Activated CD4-positive, alpha-beta T cell treated with anti-CD3 and anti-CD28 coated beads for 36 hours (primary cell): ENCODE measurements at regions not wholly inside any gene's neighbourhood (a gene's known extent, or its start where the extent isn't known, plus 50 kb on each side); places are given as distances from the start of the nearest gene placed in this dataset.
"Not testable (repeated sequence)": the region's sequence is repeated elsewhere in the genome, so short reads cannot be mapped to it uniquely, and the experiment has no call there.

Source experiments
- ATAC-seq: fragments of 200-7000 bp; cut with Tn5 transposase; one replicate; pipeline ENCODE4 v1.10.0; 2021; ENCODE audit warnings: mild to moderate bottlenecking, moderate library complexity
- CTCF ChIA-PET: fragments of 350-600 bp; sonication (Branson Sonifier 250); formaldehyde crosslinking; loops from one replicate; lab custom pipeline; 2021; ENCODE audit warnings: antibody characterized with exemption; lab: Charles Lee
- POLR2A ChIA-PET: fragments of 350-600 bp; sonication (Branson Sonifier 250); formaldehyde crosslinking; loops from one replicate; lab custom pipeline; 2021; ENCODE audit warnings: antibody characterized with exemption, inconsistent platforms; lab: Charles Lee
- DNase-seq: peaks from one replicate; pipeline ENCODE4 v3.0.0-alpha.2; 2020
- H3K27ac Mint-ChIP-seq: one replicate; pipeline ENCODE4 v1.8.0; 2021; ENCODE audit warnings: mixed read lengths
- H3K27me3 Mint-ChIP-seq: one replicate; pipeline ENCODE4 v1.8.0; 2021; ENCODE audit warnings: mixed read lengths
- H3K36me3 Mint-ChIP-seq: one replicate; pipeline ENCODE4 v1.8.0; 2021; ENCODE audit warnings: low read depth, mixed read lengths
- H3K4me1 Mint-ChIP-seq: one replicate; pipeline ENCODE4 v1.8.0; 2021; ENCODE audit warnings: mixed read lengths
- H3K4me3 Mint-ChIP-seq: one replicate; pipeline ENCODE4 v1.8.0; 2021; ENCODE audit warnings: mild to moderate bottlenecking, moderate library complexity, mixed read lengths
- H3K9me3 Mint-ChIP-seq: one replicate; pipeline ENCODE4 v1.8.0; 2021; ENCODE audit warnings: low read depth, mixed read lengths
- intact Hi-C, 2 experiments: fragments of 100-400 bp; cut with DNase I in 1 of 2; cut with micrococcal nuclease in 1 of 2; formaldehyde crosslinking; loops; one replicate each; pipeline versions ENCODE4 v1.14.2 to v1.15.1; 2022 to 2024; cut with DNase I, micrococcal nuclease

GRCh38 chr19:5290336-5291262, 50.0 kb downstream of the PTPRS start:
- peaks cover 10% of the 10 kb centered on the region for H3K27me3 Mint-ChIP-seq
- no peak overlapping the region for H3K4me3 Mint-ChIP-seq
- no peaks in the 10 kb centered on the region for H3K9me3 Mint-ChIP-seq
- no peak for ATAC-seq
- no peak overlapping the region for H3K27ac Mint-ChIP-seq
- ChIA-PET POLR2A (no interaction called here), CTCF (no interaction called here)
- intact Hi-C loops = no loop called here
- DNase-seq = no peak
- H3K4me1 Mint-ChIP-seq = peaks cover 9% of the 10 kb centered on the region
- H3K36me3 Mint-ChIP-seq = no peaks in the 10 kb centered on the region

GRCh38 chr19:5289060-5289990, 51.3 kb downstream of the PTPRS start:
- no peaks in the 10 kb centered on the region for H3K36me3 Mint-ChIP-seq
- CTCF ChIA-PET = no interaction called here
- peaks cover 10% of the 10 kb centered on the region for H3K27me3 Mint-ChIP-seq
- peaks cover 9% of the 10 kb centered on the region for H3K4me1 Mint-ChIP-seq
- POLR2A ChIA-PET = no interaction called here
- DNase-seq (no peak), ATAC-seq (no peak)
- intact Hi-C loops = no loop called here
- H3K9me3 Mint-ChIP-seq = no peaks in the 10 kb centered on the region
- H3K27ac Mint-ChIP-seq = no peak overlapping the region
- H3K4me3 Mint-ChIP-seq = no peak overlapping the region

- peaks cover 9% of the 10 kb centered on the region for H3K4me1 Mint-ChIP-seq
- no peak for DNase-seq
- POLR2A ChIA-PET = no interaction called here
- peaks cover 8% of the 10 kb centered on the region for H3K27me3 Mint-ChIP-seq
- H3K9me3 Mint-ChIP-seq = no peaks in the 10 kb centered on the region
- H3K4me3 Mint-ChIP-seq = no peak overlapping the region
- CTCF ChIA-PET = no interaction called here
- no peak for ATAC-seq
- no peaks in the 10 kb centered on the region for H3K36me3 Mint-ChIP-seq
- no peak overlapping the region for H3K27ac Mint-ChIP-seq
- intact Hi-C loops = no loop called here
Observed at GRCh38 chr19:5288347-5288739, 52.3 kb downstream of the PTPRS start.

GRCh38 chr19:5287066-5287465, 53.5 kb downstream of the PTPRS start:
- intact Hi-C loops = no loop called here
- ChIA-PET CTCF (interaction anchor here (0.5 kb wide), 1 partner anchor 415 kb away, joined by 3 read pairs; no protein-coding TSS in a partner anchor), POLR2A (no interaction called here)
- H3K36me3 Mint-ChIP-seq = no peaks in the 10 kb centered on the region
- peaks cover 5% of the 10 kb centered on the region for H3K4me1 Mint-ChIP-seq
- peaks cover 7% of the 10 kb centered on the region for H3K27me3 Mint-ChIP-seq
- H3K9me3 Mint-ChIP-seq = no peaks in the 10 kb centered on the region
- no peak overlapping the region for H3K4me3 Mint-ChIP-seq
- ATAC-seq = no peak
- DNase-seq = no peak
- H3K27ac Mint-ChIP-seq = no peak overlapping the region

DNA sequence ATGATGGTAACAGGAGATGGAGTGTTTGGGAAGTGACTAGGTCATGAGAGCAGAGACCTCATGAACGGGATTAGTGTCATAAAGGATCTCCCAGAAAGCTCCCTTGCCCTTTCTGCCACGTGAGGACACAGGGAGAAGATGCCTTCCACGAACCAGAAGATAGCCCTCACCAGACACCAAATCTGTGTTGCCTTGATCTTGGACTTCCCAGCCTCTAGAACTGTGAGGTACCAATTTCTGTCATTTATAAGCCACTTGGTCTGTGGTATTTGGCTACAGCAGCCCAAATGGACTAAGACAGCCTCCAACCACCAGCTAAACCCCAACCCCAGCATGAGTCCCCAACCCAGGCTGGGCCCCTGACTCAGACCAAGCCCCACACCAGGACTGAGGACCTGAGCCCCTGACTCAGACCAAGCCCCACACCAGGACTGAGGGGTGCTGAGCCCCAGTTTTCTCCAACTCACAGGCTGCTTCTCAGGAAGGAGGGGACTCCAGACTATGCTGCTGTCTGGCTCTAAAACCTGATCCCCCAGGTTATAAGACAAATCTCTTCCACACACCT, 54.1 kb downstream of the PTPRS start:
- Mint-ChIP-seq H3K4me3 (no peak overlapping the region), H3K27me3 (peaks cover 2% of the 10 kb centered on the region), H3K4me1 (peaks cover 2% of the 10 kb centered on the region), H3K27ac (no peak overlapping the region), H3K9me3 (no peaks in the 10 kb centered on the region), H3K36me3 (no peaks in the 10 kb centered on the region)
- DNase-seq (no peak), ATAC-seq (no peak)
- CTCF ChIA-PET = interaction anchor here (0.5 kb wide), 1 partner anchor 415 kb away, joined by 3 read pairs; no protein-coding TSS in a partner anchor
- POLR2A ChIA-PET = interaction anchor here (0.6 kb wide), 1 partner anchor 507 kb away, joined by 3 read pairs; no protein-coding TSS in a partner anchor
- intact Hi-C loops = no loop called here

DNA sequence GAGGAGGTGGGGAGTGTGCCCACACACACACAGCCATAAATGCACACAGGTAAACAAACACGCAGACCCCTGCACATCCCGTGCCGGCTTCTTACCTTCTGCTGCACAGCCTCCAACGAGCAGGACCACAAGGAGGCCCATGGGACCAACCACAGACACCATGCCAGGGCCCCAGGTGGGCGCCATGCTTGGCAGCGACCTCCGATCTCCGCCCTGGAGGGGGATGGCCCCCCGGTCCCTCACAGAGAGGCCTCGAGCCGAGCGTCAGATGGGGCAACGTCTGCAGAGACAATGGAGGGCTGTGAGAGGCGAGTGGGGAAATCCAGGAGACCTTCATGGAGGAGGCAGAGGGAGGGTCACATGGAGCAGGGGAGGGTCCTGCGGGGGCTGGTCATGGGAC, 54.7 kb downstream of the PTPRS start:
- DNase-seq (no peak), ATAC-seq (no peak)
- H3K9me3 Mint-ChIP-seq = no peaks in the 10 kb centered on the region
- intact Hi-C loops = no loop called here
- ChIA-PET POLR2A (interaction anchor here (0.6 kb wide), 1 partner anchor 508 kb away, joined by 3 read pairs; no protein-coding TSS in a partner anchor), CTCF (no interaction called here)
- no peaks in the 10 kb centered on the region for H3K27me3 Mint-ChIP-seq
- no peak overlapping the region for H3K4me3 Mint-ChIP-seq
- H3K36me3 Mint-ChIP-seq = no peaks in the 10 kb centered on the region
- no peak overlapping the region for H3K27ac Mint-ChIP-seq
- H3K4me1 Mint-ChIP-seq = peaks cover 2% of the 10 kb centered on the region

DNA sequence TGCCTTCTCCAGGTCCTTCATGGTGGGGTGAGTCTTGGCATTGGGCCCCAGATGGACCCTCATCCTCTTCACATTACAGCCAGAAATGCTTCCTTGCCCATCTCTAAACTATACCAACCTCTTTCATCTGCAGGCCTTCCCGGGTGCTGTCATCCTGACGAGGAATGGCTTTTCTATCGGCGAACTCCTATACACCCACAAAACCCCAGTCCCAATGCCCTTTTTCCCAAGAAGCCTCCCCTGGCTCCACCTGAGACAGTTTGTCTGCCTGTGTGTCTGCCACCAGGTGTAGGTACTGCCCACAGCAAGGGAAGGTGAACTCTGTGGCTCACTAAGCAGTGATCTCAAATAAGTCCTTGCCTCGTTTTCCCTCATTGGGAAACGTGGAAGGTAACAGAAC, 55.3 kb downstream of the PTPRS start:
- no peaks in the 10 kb centered on the region for H3K36me3 Mint-ChIP-seq
- CTCF ChIA-PET = no interaction called here
- ATAC-seq = no peak
- peaks cover 2% of the 10 kb centered on the region for H3K4me1 Mint-ChIP-seq
- POLR2A ChIA-PET = interaction anchor here (0.6 kb wide), 1 partner anchor 159 kb away, joined by 3 read pairs; no protein-coding TSS in a partner anchor
- no peaks in the 10 kb centered on the region for H3K27me3 Mint-ChIP-seq
- intact Hi-C loops = no loop called here
- DNase-seq = no peak
- H3K27ac Mint-ChIP-seq = no peak overlapping the region
- no peaks in the 10 kb centered on the region for H3K9me3 Mint-ChIP-seq
- no peak overlapping the region for H3K4me3 Mint-ChIP-seq

DNA sequence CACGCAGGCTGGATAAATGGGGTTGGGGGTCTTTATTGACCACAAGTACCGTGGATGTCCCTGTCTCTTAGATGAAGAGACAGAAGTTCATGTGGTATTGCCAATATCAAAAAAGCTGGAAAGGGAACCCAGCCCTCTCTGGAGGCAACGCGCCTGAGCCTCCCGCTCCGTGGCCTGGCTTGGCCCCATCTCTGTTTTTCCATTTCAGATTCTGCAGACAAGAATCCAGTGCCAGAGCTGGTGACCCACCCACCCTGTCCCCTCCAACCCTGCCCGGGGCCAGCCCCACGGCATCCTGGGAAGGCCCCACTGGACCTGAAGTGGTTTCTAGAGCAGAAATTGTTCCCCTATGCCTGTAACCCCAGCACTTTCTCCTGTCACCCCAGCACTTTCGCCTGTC, 57.7 kb downstream of the PTPRS start:
- H3K4me3 Mint-ChIP-seq = no peak overlapping the region
- no peaks in the 10 kb centered on the region for H3K27me3 Mint-ChIP-seq
- H3K36me3 Mint-ChIP-seq = no peaks in the 10 kb centered on the region
- ChIA-PET POLR2A (no interaction called here), CTCF (no interaction called here)
- peaks cover 2% of the 10 kb centered on the region for H3K4me1 Mint-ChIP-seq
- intact Hi-C loops = no loop called here
- ATAC-seq = no peak
- no peak overlapping the region for H3K27ac Mint-ChIP-seq
- no peaks in the 10 kb centered on the region for H3K9me3 Mint-ChIP-seq
- no peak for DNase-seq

GRCh38 chr19:5281588-5281987, 59.0 kb downstream of the PTPRS start:
- Mint-ChIP-seq H3K27me3 (no peaks in the 10 kb centered on the region), H3K27ac (no peak overlapping the region), H3K9me3 (no peaks in the 10 kb centered on the region), H3K36me3 (no peaks in the 10 kb centered on the region), H3K4me1 (no peaks in the 10 kb centered on the region), H3K4me3 (no peak overlapping the region)
- ATAC-seq (no peak), DNase-seq (no peak)
- CTCF ChIA-PET = interaction anchor here (0.7 kb wide), 2 partner anchors 232 to 251 kb away, joined by 3 read pairs; no protein-coding TSS in a partner anchor
- POLR2A ChIA-PET = no interaction called here
- intact Hi-C loops = no loop called here

- not testable (repeated sequence) for H3K27me3 Mint-ChIP-seq
Observed at GRCh38 chr19:5275668-5276067, 64.9 kb downstream of the PTPRS start.

GRCh38 chr19:5273782-5274181, 66.8 kb downstream of the PTPRS start:
- no peak overlapping the region for H3K27ac Mint-ChIP-seq
- no peaks in the 10 kb centered on the region for H3K36me3 Mint-ChIP-seq
- H3K4me3 Mint-ChIP-seq = no peak overlapping the region
- intact Hi-C loops = no loop called here
- no peaks in the 10 kb centered on the region for H3K27me3 Mint-ChIP-seq
- H3K9me3 Mint-ChIP-seq = no peaks in the 10 kb centered on the region
- POLR2A ChIA-PET = no interaction called here
- H3K4me1 Mint-ChIP-seq = no peaks in the 10 kb centered on the region
- no peak for ATAC-seq
- CTCF ChIA-PET = no interaction called here
- no peak for DNase-seq

More at GRCh38 chr19:5275668-5276067, 64.9 kb downstream of the PTPRS start:
- H3K27ac Mint-ChIP-seq, intact Hi-C loops, CTCF ChIA-PET, H3K36me3 Mint-ChIP-seq, H3K4me3 Mint-ChIP-seq, POLR2A ChIA-PET, H3K9me3 Mint-ChIP-seq, ATAC-seq, H3K4me1 Mint-ChIP-seq, DNase-seq: not testable (repeated sequence)
